ENCODE measurements at regions not wholly inside any gene's neighbourhood (a gene's known extent, or its start where the extent isn't known, plus 50 kb on each side); places are given as distances from the start of the nearest gene placed in this dataset.

GRCh38 chr10:8992009-8992408 lies 937.5 kb downstream of the GATA3 start (continued):
- TF ChIP-seq CTCF (IDR thresholded peaks at IDR 0.05 in 2 of 3, conservative IDR thresholded peaks at IDR 0.05 in 1 of 3; ENCODE audit: control insufficient read depth in 2 of 3, extremely low read depth in 1 of 3, insufficient read depth in 1 of 3, low read depth in 3 of 3, low read length in 3 of 3) (no peak), SMC3 (IDR thresholded peaks at IDR 0.05; ENCODE audit: borderline replicate concordance, low read length) (no peak), BACH1 (IDR thresholded peaks at IDR 0.05; ENCODE audit: borderline replicate concordance) (no peak), TAF1 (IDR thresholded peaks at IDR 0.05; ENCODE audit: borderline replicate concordance, low read depth, low read length) (no peak), CEBPB (IDR thresholded peaks at IDR 0.05; ENCODE audit: borderline replicate concordance in 1 of 2, low read depth in 2 of 2, low read length in 2 of 2) (no peak), DPF2 (IDR thresholded peaks at IDR 0.05) (no peak), ETV6 (conservative IDR thresholded peaks at IDR 0.05 in 1 of 2, IDR thresholded peaks at IDR 0.05 in 1 of 2; ENCODE audit: borderline replicate concordance in 1 of 2, low read depth in 1 of 2) (no peak)

GRCh38 chr10:8993864-8994263 lies 939.4 kb downstream of the GATA3 start:
- BruUV-seq (replicated peaks) = no TSS peak
- no peak overlapping the region for H3K27ac ChIP-seq (ENCODE audit: control insufficient read depth, insufficient read depth)
- H4K20me1 ChIP-seq (ENCODE audit: control insufficient read depth, insufficient read depth) = no peaks in the 10 kb centered on the region
- no peak overlapping the region for H3K4me2 ChIP-seq (ENCODE audit: control insufficient read depth, insufficient read depth)
- no peak for DNase-seq (ENCODE audit: low read depth, low spot score)
- FAIRE-seq = no peak
- H3K9me3 ChIP-seq (replicated peaks; ENCODE audit: control insufficient read depth, insufficient read depth, low read length) = no peaks in the 10 kb centered on the region
- ChIA-PET RAD21 (ENCODE audit: unreplicated experiment) (no interaction called here), CTCF (no interaction called here), POLR2A (no interaction called here), SMC1A (ENCODE audit: uncharacterized antibody, unreplicated experiment) (no interaction called here)
- no peaks in the 10 kb centered on the region for H3K4me1 ChIP-seq (ENCODE audit: control insufficient read depth, insufficient read depth, low read length)
- no peaks in the 10 kb centered on the region for H3K36me3 ChIP-seq (ENCODE audit: control insufficient read depth in 2 of 2, insufficient read depth in 2 of 2, low read length in 1 of 2)
- ATAC-seq = no peak
- no peaks in the 10 kb centered on the region for H3K79me2 ChIP-seq (ENCODE audit: control insufficient read depth, insufficient read depth, low read length)
- no peak overlapping the region for H3K4me3 ChIP-seq
- in situ Hi-C loops (cut with MboI) = no loop called here
- WGBS (ENCODE audit: insufficient coverage, insufficient replicate concordance, low lambda C conversion rate, missing lambda C conversion rate) = 26% methylated on average over 8 of the region's 8 CpGs
- intact Hi-C loops (cut with micrococcal nuclease; ENCODE audit: unreplicated experiment) = no loop called here
- H3K9ac ChIP-seq (ENCODE audit: control insufficient read depth, insufficient read depth, low read length) = no peak overlapping the region
- H3K27me3 ChIP-seq (replicated peaks in 1 of 2; ENCODE audit: control insufficient read depth in 2 of 2, insufficient read depth in 2 of 2, low read length in 1 of 2) = no peaks in the 10 kb centered on the region
- no peak overlapping the region for H2AFZ ChIP-seq (ENCODE audit: control insufficient read depth, low read depth, low read length)
- TF ChIP-seq IKZF1 (conservative IDR thresholded peaks at IDR 0.05) (no peak), ZBTB4 (CRISPR knock-in tag; IDR thresholded peaks at IDR 0.05) (no peak), ZNF687 (IDR thresholded peaks at IDR 0.05) (no peak), NFYA (IDR thresholded peaks at IDR 0.05; ENCODE audit: borderline replicate concordance, low read depth, low read length) (no peak), USF2 (IDR thresholded peaks at IDR 0.05; ENCODE audit: borderline replicate concordance, low read depth, low read length) (no peak), CEBPB (IDR thresholded peaks at IDR 0.05; ENCODE audit: borderline replicate concordance in 1 of 2, low read depth in 2 of 2, low read length in 2 of 2) (no peak), PML (IDR thresholded peaks at IDR 0.05; ENCODE audit: low read length) (no peak)
